ENCODE measurements at regions not wholly inside any gene's neighbourhood (a gene's known extent, or its start where the extent isn't known, plus 50 kb on each side); places are given as distances from the start of the nearest gene placed in this dataset.
"Not testable (repeated sequence)": the region's sequence is repeated elsewhere in the genome, so short reads cannot be mapped to it uniquely, and the experiment has no call there.

GRCh38 chr4:188678691-188679090, 539.5 kb downstream of the TRIML1 start:
- DNase-seq: not testable (repeated sequence)

- DNase-seq: no peak
Measured at GRCh38 chr4:188680004-188680666, 540.9 kb downstream of the TRIML1 start.

GRCh38 chr4:188680667-188681063, 541.4 kb downstream of the TRIML1 start:
- no peak for DNase-seq

- DNase-seq: no peak
Measured at GRCh38 chr4:188682321-188682720, 543.1 kb downstream of the TRIML1 start.

GRCh38 chr4:188683571-188683970, 544.3 kb downstream of the TRIML1 start:
- no peak for DNase-seq

- no peak for DNase-seq
Measured at GRCh38 chr4:188688956-188689355, 549.7 kb downstream of the TRIML1 start.

GRCh38 chr4:188691811-188692210, 552.6 kb downstream of the TRIML1 start:
- no peak for DNase-seq

- no peak for DNase-seq
Measured at GRCh38 chr4:188695261-188695660, 556.0 kb downstream of the TRIML1 start.

GRCh38 chr4:188697243-188697642, 558.0 kb downstream of the TRIML1 start:
- no peak for DNase-seq

- no peak for DNase-seq
Measured at GRCh38 chr4:188701952-188702351, 562.7 kb downstream of the TRIML1 start.

GRCh38 chr4:188704288-188704687, 565.0 kb downstream of the TRIML1 start:
- DNase-seq: no peak

- no peak for DNase-seq
Measured at GRCh38 chr4:188707036-188707435, 567.8 kb downstream of the TRIML1 start.

GRCh38 chr4:188714501-188714900, 575.3 kb downstream of the TRIML1 start:
- DNase-seq: no peak

- DNase-seq: no peak
Measured at GRCh38 chr4:188714907-188715306, 575.7 kb downstream of the TRIML1 start.

- DNase-seq: no peak
Measured at GRCh38 chr4:188717661-188718060, 578.4 kb downstream of the TRIML1 start.

GRCh38 chr4:188719794-188720193, 580.6 kb downstream of the TRIML1 start:
- no peak for DNase-seq

GRCh38 chr4:188722911-188723310, 583.7 kb downstream of the TRIML1 start:
- DNase-seq: no peak

- DNase-seq: no peak
Measured at GRCh38 chr4:188727746-188728145, 588.5 kb downstream of the TRIML1 start.

- no peak for DNase-seq
Measured at GRCh38 chr4:188728359-188728758, 589.1 kb downstream of the TRIML1 start.

- DNase-seq: no peak
Measured at GRCh38 chr4:188732131-188732530, 592.9 kb downstream of the TRIML1 start.

- no peak for DNase-seq
Measured at GRCh38 chr4:188735082-188735481, 595.8 kb downstream of the TRIML1 start.

GRCh38 chr4:188737251-188738002, 598.2 kb downstream of the TRIML1 start:
- DNase-seq: no peak

GRCh38 chr4:188738290-188738689, 599.0 kb downstream of the TRIML1 start:
- not testable (repeated sequence) for DNase-seq

- DNase-seq: not testable (repeated sequence)
Measured at GRCh38 chr4:188740172-188740571, 600.9 kb downstream of the TRIML1 start.

- not testable (repeated sequence) for DNase-seq
Measured at GRCh38 chr4:188740791-188741190, 601.5 kb downstream of the TRIML1 start.
